Liver (tissue), 3 donors: ENCODE measurements at regions not wholly inside any gene's neighbourhood (a gene's known extent, or its start where the extent isn't known, plus 50 kb on each side); places are given as distances from the start of the nearest gene placed in this dataset.

Experiments used
- ATF3 ChIP-seq: IDR thresholded peaks from 2 replicates; pipeline ENCODE4 v1.6.1; 2016; ENCODE audit warnings: antibody characterized with exemption
- CTCF ChIP-seq: fragments of 150-350 bp; IDR thresholded peaks from 2 replicates; pipeline ENCODE4 v1.5.1; 2017; ENCODE audit warnings: improper control_type of control experiment, low read depth, low read length; ENCODE audit not compliant: missing input control
- EGR1 ChIP-seq, 2 donors: IDR thresholded peaks; 2 replicates each; pipeline ENCODE4 v1.6.1; 2016 to 2018; ENCODE audit warnings: antibody characterized with exemption in 2 of 2, low read depth in 2 of 2
- GABPA ChIP-seq, 2 donors: IDR thresholded peaks in 1 of 2; conservative IDR thresholded peaks in 1 of 2; 2 replicates each; pipeline ENCODE4 v1.6.1; 2016; ENCODE audit warnings: antibody characterized with exemption in 2 of 2, mild to moderate bottlenecking in 1 of 2, moderate library complexity in 1 of 2
- HNF4A ChIP-seq, 2 donors: conservative IDR thresholded peaks; 2 replicates each; pipeline ENCODE4 v1.6.1; 2016; ENCODE audit warnings: antibody characterized with exemption in 2 of 2, mild to moderate bottlenecking in 2 of 2
- JUND ChIP-seq, 2 donors: IDR thresholded peaks; 2 replicates each; pipeline ENCODE4 v1.6.1; 2016; ENCODE audit warnings: antibody characterized with exemption in 2 of 2
- MAX ChIP-seq: IDR thresholded peaks from 2 replicates; pipeline ENCODE4 v1.6.1; 2016; ENCODE audit warnings: antibody characterized with exemption
- NR2F2 ChIP-seq: IDR thresholded peaks from 2 replicates; pipeline ENCODE4 v1.6.1; 2016; ENCODE audit warnings: antibody characterized with exemption
- SP1 ChIP-seq: IDR thresholded peaks from 2 replicates; pipeline ENCODE4 v1.6.1; 2018; ENCODE audit warnings: antibody characterized with exemption, mild to moderate bottlenecking
- TAF1 ChIP-seq: conservative IDR thresholded peaks from 2 replicates; pipeline ENCODE4 v1.6.1; 2016; ENCODE audit warnings: antibody characterized with exemption, mild to moderate bottlenecking
- YY1 ChIP-seq: IDR thresholded peaks from 2 replicates; pipeline ENCODE4 v1.6.1; 2016; ENCODE audit warnings: antibody characterized with exemption, mild to moderate bottlenecking
- donor health status: healthy.
- donor health status: healthy.

- TF ChIP-seq CTCF (peak; percentile 76), EGR1 (IDR thresholded peaks at IDR 0.05; ENCODE audit: low read depth in 2 of 2) (no peak), JUND (IDR thresholded peaks at IDR 0.05) (no peak), MAX (no peak), ATF3 (no peak), SP1 (no peak), NR2F2 (no peak), GABPA (IDR thresholded peaks at IDR 0.05 in 1 of 2, conservative IDR thresholded peaks at IDR 0.05 in 1 of 2) (no peak), HNF4A (conservative IDR thresholded peaks at IDR 0.05) (no peak), YY1 (no peak), TAF1 (no peak)
These were observed 590.0 kb downstream of the METTL15 start for GRCh38 chr11:28697920-28698827.
